NCI-H2171 (cell line): ENCODE measurements at regions not wholly inside any gene's neighbourhood (a gene's known extent, or its start where the extent isn't known, plus 50 kb on each side); places are given as distances from the start of the nearest gene placed in this dataset.
A peak's percentile ranks its signal among the peaks of the same experiment; 100 is the strongest.

Source experiments
- DNase-seq: peaks from one replicate; lab custom pipeline; 2025; lab: John Stamatoyannopoulos, UW

GRCh38 chr2:479490-480176 lies 191.7 kb upstream of the ALKAL2 start:
- no peak for DNase-seq

GRCh38 chr2:479031-479430 lies 191.1 kb upstream of the ALKAL2 start:
- no peak for DNase-seq

- DNase-seq, result no peak
Measured at GRCh38 chr2:471560-471959, 183.7 kb upstream of the ALKAL2 start.

- DNase-seq, result no peak
Measured at GRCh38 chr2:469514-469913, 181.6 kb upstream of the ALKAL2 start.

GRCh38 chr2:468648-469336 lies 180.9 kb upstream of the ALKAL2 start:
- no peak for DNase-seq

GRCh38 chr2:467892-468647 lies 180.2 kb upstream of the ALKAL2 start:
- DNase-seq, result no peak

- no peak for DNase-seq
Measured at GRCh38 chr2:467543-467891, 179.6 kb upstream of the ALKAL2 start.

GRCh38 chr2:467101-467500 lies 179.2 kb upstream of the ALKAL2 start:
- DNase-seq, result no peak

GRCh38 chr2:464562-465309 lies 176.8 kb upstream of the ALKAL2 start:
- no peak for DNase-seq

GRCh38 chr2:460861-461260 lies 173.0 kb upstream of the ALKAL2 start:
- DNase-seq, result no peak

GRCh38 chr2:459931-460330 lies 172.0 kb upstream of the ALKAL2 start:
- no peak for DNase-seq

GRCh38 chr2:458425-458815 lies 170.5 kb upstream of the ALKAL2 start:
- peak; percentile 31 for DNase-seq

GRCh38 chr2:457792-458424 lies 170.0 kb upstream of the ALKAL2 start:
- DNase-seq, result no peak

GRCh38 chr2:457262-457661 lies 169.4 kb upstream of the ALKAL2 start:
- DNase-seq, result no peak

GRCh38 chr2:455913-456312 lies 168.0 kb upstream of the ALKAL2 start:
- DNase-seq, result no peak

GRCh38 chr2:455015-455705 lies 167.3 kb upstream of the ALKAL2 start:
- no peak for DNase-seq

GRCh38 chr2:453132-453531 lies 165.2 kb upstream of the ALKAL2 start:
- DNase-seq, result no peak

GRCh38 chr2:451495-451894 lies 163.6 kb upstream of the ALKAL2 start:
- DNase-seq, result no peak

GRCh38 chr2:449246-450067 lies 161.6 kb upstream of the ALKAL2 start:
- DNase-seq, result peak; percentile 25

- no peak for DNase-seq
Measured at GRCh38 chr2:447902-448665, 160.2 kb upstream of the ALKAL2 start.
